NK-92 (cell line): ENCODE measurements at regions not wholly inside any gene's neighbourhood (a gene's known extent, or its start where the extent isn't known, plus 50 kb on each side); places are given as distances from the start of the nearest gene placed in this dataset.

Experiments
- DNase-seq: peaks from one replicate; lab custom pipeline; 2025; ENCODE audit not compliant: unreplicated experiment; lab: John Stamatoyannopoulos, UW

DNA sequence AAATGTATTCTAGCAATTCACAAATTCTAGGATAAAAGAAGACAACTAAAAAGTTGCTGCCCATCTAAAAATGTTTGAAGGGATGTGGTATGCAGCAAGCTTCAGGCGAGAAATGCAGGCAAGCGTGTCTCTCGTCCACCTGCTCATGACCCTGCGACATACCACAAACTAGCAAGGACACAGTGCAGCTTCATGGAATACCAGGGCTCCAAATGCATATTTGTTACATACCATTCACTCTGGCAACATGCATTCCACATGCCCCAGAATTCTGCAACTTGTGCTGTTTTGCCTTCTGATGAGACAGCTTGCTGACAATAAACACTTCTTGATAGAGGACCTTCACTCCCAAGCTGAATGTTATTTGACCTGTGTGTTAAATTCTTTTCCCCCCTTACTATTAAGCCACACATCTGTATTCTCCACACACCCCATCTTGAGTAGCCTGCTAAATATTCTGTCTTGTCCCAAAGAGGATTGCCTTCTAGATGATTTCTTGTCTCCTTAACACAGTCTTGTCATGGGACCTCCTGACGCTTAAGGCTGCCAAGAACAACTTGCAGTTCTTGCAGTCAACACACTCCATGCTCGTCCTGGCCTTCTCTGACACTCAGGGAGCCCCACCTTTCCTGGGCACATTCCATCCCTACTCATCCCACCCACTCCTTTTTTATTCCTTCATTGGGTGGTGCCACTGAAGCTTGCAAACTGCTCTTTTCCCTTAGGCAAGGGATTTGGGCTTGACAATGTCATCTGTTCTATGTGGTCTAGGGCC lies 340.5 kb downstream of the PIK3R1 start:
- no peak for DNase-seq

DNA sequence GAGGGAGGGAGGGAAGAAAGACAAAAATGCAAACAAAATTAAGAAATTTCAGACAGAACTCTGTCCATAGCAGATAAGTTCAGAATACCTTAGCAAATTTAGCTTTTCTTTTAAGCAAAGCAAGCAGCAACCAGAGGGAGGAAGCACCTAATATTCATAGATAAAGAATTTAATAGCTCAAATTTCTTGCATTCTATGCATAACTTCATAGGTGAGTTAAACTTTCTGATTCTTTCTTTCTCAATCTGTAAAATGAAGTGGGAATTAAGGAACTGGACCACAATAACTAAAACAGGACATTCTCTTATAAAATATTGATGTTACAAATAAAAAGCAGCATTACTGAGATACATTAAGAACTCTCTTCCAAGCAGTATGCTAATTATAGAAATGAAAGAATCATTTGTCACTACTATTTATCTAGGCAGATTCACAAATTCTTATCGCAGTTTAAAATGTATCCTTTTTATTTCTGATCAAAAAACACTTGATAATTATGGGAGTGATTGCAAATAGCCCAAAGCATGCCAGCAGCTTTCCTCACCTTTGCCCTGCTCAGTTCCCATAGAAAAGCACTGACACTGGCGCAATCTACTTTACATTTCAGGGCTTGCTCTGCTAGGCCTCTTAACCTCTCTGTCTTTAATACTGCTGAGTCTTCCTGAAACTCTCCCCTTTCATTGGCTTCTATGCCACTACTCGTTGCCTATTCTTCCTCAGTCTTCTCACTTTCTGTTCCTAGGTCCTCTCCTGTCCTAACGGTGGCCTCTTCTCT lies 341.8 kb downstream of the PIK3R1 start:
- DNase-seq = no peak

DNA sequence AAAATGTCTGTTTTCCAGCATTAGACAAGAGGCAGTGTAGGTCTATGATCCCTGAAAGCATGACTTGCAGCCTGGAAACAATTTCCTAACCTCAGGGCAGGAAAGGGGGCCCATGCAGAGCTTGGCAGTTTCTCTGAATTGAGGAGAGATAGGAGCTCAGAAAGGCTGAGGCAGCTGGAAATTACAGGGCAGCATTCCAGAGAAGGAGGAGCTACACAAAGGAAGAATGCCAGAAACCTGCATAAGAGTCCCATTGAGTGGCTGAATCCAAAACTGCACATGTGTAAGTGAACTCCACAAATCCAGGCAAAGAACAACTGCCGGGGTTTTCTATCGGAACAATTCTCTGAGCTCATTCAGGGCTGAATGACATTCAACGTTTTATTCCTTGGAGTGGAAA lies 346.8 kb downstream of the PIK3R1 start:
- DNase-seq = no peak

DNA sequence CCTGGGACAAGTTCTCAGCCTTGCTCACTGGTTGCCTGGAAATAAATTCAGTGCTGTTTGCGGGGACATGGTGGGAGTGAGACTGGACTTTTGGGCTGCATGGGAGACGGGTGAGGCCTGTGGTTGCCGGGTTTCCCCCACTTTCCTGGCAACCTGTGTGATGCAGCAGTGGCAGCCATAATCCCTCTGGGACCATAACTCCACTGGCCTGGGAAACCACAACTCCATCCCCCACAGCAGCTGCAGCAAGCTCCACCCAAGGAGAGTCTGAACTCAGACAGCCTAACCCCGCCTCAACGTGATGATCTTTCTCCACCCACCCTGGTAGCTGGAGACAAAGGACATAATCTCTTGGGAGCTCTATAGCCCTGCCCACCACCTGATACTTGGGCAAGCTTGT lies 349.9 kb downstream of the PIK3R1 start:
- DNase-seq = no peak

DNA sequence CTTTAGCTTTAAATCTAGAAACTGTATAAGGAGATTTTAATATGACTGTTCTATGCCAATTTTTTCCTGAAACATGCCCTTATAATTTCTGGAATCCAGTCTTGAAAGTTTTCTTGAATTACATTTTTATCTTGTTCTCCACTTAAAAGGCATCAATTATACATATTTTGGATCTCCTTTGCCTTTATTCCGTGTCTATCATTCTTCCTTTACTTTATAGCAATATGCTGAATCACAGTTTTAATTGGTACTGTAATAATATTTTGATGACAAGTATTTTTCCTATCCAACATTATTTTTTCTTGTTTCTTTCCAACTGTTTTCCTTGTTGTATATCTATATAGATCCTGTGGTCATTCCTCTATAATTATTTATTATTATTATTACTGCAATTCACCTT lies 361.2 kb downstream of the PIK3R1 start:
- no peak for DNase-seq

DNA sequence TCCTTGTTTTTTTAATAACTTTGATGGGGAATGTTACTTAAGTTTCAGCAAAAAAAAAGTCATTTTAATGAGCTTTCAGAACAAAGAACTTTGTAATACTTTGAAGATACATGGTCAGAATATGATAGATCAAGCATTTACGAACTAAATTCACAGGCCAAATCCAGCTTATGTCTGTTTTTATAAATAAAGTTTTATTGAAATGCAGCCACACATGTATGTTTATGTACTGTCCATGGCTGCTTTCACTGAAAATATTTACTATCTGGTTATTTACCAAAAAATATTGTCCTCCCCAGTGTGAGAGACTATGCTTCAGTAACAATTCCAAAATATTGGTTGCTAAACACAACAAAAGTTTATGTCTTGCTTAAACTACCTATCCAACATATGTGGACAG lies 366.7 kb downstream of the PIK3R1 start:
- DNase-seq = no peak

DNA sequence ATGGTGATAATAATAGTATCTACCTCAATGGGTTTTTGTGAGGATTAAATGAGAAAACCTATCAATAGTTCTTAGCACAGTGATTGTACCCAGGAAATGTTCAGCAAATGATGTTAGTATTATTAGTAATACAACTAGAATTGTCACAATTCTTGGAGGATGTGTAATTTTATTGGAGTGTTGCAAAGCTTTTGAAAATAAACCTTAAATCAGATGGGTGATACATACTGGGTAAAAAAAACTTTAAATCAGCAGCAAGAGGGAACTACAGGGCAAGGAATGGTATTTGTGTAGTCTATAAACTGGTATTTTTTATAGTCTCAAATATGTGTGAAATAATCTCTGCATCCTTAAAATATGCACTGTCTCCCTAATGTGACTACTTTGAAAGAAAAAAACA lies 371.6 kb downstream of the PIK3R1 start:
- no peak for DNase-seq

DNA sequence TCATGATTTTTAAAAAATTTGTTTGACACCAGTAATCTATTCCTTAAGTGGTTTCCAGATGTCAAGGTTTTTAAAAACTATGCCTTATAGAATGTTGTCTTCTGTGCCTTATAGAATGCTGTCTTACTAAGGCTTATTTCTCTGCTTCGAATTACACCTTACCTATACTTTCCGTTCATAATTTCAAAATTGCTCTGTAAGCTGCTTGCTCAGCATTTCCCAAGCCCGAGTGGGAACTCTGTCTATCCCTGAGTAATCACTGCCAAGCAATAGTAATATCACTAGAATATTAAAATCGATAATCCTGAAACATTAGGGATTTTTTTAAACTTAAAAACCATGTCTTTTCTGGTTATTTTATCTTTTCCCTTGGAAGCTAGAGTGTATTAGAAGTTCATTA lies 376.3 kb downstream of the PIK3R1 start:
- no peak for DNase-seq

DNA sequence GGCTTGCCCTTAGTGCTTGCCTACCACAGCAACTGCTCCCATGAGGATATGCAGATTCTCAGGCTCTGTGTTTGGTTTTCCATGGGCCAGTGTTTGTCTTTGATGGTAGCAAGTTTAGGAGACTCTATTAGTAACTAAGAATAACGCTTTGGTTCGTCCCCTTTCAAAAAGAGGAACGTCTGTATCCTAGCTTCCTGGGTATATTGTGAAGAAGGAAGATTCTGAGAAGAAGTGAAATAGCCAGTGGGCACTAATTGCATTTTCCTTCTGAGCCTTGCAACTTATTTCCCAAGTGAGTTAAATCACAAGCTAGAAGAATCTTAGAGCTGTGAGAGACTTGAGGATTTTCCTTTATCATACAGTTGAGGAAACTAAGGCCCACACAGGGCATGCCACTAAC lies 376.8 kb downstream of the PIK3R1 start:
- DNase-seq = no peak

DNA sequence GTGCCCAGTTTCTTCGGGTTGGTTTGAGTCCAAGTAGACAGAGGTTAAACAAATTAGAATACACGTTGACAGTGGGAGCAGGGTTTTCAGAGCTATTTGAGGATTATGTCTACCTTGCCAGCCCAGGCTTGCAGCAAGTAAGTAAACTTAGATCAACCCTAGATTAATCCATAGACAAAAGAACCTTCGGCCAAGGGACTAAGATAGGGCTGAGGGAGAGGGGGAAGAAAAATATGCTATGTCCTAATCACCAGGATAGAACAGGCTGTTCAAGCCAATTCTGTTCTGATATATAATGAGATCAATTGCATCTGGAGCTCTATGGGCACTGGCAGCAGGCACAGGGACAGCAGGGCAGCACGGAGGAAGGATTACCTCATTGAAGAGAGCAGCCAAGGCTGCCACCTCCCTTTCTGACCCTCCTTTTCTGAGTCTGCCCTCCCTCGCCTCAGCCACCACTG lies 377.7 kb downstream of the PIK3R1 start:
- DNase-seq = no peak

DNA sequence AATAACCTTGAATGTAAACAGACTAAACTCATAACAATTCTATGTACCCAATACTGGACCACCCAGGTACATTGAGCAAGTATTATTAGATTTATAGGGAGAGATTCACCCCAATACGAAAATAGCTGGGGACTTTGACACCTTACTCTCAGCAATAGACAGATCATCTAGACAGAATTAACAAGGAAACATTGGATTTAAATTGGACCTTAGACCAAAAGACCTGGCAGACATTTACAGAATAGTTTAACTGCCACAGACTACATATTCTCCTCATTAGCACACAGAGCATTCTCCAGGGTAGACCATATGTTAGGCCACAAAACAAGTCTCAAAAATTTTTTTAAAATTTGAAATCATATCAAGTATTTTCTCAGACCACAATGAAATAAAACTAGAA lies 397.4 kb downstream of the PIK3R1 start:
- no peak for DNase-seq

DNA sequence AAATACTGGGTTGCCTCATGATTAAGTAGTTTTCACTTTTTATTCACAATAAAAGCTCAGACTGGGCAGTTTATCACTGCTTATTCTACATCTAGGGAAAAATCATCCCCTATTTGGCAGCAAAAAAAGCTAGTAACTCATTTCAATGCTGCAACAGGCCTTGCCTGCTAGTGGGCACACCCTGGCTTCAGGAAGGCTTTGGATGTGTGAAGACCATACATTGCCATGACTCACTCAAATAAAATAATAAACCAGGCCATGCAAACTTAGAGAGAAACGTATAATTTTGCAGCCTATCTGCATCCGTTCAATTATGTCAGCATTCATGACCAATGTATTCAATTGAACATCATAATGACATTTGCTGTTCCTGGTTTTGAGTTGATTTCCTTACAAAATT lies 402.9 kb downstream of the PIK3R1 start:
- DNase-seq = no peak

DNA sequence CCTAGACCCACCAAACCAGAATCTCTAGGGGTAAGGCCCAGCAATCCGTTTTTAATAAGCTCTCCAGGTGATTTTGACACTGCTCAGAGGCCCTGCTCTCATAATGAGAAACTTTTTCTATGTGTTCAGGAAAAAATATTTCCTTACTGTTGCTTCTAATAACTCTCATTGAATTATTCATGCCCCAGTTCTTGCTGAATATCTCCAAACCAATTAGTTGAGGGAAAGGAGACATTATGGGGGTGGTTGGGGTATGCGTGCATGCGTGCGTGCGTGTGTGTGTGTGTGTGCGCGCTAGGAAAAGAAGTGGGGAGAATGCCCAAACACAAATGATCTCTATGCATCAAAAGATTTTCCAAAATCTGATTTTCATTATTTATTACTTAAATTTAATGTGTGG lies 411.4 kb downstream of the PIK3R1 start:
- no peak for DNase-seq

DNA sequence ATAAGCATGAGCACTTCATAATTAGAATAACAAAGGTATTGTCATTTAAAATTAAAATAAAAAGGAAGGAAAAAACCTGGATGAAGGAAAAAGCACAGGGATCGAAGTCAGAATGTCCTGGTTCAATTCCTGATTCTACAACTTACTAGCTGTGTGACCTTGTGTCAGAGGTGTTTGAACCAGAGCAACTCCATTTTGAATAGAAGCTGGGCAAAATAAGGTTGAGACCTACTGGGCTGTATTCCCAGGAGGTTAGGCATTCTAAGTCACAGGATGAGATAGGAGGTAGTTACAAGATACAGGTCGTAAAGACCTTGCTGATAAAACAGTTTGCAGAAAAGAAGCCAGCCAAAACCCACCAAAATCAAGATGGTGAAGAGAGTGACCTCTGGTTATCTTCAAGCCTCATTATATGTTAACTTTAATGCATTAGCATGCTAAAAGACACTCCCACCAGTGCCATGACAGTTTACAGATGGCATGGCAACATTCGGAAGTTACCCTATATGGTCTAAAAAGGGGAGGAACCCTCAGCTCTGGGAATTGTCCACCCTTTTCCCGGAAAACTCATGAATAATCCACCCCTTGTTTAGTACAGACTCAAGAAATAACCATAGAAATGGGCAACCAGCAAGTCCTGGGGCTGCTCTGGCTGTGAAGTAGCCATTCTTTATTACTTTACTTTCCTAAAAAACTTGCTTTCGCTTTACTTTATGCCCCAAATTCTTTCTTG lies 412.7 kb downstream of the PIK3R1 start:
- DNase-seq = no peak

DNA sequence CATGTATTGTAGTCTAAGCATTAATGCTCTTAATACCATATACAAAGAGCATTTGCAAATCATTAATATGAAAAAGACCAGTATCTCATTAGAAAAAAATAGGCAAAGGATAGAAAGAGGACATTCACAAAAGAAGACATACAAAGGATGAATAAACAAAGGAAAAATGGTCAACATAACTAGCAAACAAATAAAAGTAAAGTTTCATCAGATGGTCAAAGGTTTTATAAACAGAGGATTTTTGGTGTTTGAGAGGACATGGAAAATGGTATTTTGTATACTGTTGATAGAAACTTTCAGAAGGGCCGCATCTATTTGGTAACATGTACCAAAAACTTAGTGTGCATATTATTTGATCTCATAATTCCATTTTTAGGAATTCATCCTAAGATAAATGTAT lies 414.8 kb downstream of the PIK3R1 start:
- no peak for DNase-seq

DNA sequence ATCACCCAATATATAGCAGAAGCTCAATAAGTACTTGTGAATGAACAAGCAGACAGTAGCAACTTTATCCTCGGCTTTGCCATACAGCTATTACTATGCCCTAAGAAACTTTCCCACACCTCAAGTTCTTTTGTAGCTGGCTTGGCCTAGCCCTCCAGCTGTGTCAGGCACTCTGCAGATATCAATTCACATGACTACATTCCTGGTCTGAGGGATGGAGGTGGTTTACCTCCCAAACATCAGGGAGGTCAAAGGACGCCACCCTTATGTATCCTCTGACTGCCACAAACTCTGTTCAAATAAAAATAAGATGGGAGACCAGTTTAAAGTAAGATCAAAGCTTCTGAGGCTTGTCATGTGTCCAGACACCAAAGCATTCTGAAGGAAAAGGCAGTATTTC lies 416.3 kb downstream of the PIK3R1 start:
- DNase-seq = no peak

DNA sequence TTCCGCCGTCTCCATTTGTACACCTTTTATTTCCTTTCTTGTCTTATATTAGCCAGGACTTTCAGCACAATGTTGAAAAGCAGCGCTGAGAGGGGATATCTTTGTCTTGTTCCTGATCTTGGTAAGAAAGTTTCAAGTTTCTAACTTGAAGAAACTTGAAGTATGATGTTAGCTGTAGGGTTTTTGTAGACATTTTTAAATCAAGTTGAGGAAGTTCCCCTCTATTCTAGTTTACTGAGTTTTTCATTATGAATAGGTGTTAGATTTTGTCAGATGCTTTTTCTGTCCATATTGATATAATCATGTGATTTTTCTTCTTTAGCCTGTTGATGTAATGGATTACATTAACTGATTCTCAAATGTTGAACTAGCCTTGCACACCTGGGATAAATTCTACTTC lies 425.7 kb downstream of the PIK3R1 start:
- DNase-seq = no peak

DNA sequence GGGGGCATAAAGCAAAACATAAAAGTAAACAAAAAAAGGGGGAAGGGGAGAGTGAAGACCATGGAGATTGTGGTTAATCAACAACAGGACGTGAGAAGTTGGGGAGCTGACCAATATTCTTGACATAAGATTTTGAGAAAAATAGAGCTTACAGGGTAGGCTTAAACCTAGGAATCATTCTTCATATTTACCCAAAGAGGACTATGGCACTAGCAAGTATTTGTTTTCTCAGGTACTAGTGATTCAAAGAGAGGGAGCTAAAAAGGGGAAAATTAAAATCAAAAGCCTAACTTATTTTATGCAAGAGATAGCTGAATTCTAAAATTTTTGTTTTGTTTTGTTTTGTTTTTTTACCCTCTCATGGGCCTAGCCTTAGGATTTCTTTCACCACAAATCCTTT lies 427.5 kb downstream of the PIK3R1 start:
- no peak for DNase-seq

DNA sequence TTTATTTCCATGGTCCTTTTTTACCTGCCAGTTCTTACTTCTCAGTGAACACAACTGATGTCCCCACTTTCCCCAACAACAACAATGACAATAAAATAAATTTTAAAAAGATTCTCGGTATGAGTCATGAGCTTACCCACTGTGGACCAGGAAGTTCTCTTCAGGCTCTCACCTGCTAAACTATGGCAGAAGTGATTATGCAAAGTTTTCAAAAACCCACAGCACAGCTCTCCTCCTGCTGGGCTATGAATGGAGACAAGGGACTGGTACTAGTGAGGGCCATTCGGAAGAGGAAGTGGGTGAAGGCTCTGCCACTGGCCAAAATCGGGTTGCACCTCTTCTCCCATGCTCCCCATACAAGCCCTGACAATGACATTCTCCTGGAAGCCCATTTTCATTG lies 429.4 kb downstream of the PIK3R1 start:
- no peak for DNase-seq

DNA sequence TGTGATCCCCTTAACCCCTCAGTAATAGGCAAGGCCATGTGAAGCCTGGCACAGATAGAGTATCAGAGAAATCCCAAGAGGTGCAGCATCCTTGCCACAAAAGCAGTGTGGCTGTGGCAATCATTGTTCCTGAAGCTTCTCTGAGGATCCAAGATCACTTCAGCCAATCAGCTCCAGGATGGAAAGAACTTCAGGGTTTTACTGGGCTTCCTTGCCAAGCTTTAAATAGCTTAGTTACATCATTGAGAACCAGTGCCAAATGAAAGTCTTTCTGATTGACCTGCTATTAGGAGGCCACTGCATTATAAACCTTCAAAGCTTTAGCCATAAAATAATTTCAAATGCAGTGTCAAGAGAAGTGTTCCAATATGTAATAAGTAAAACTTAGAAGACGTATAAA lies 430.6 kb downstream of the PIK3R1 start:
- DNase-seq = no peak

DNA sequence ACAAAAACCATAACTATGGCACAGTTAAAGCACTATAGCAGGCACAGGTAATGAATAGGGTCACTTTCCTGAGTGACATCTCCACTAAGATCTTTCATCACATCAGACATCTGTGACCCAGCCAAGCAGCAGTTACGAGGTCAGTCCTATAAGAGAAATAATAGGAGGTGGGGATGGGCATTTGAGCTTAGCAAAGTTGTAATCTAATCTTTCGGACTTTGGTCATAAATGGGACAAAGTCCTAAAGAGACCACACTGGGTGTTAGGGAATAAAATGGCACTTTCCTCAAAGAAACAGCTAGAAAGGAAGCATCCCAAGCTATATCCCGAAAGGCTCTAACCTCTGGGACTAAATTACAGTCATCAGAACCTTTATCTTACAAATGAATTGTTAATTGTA lies 432.2 kb downstream of the PIK3R1 start:
- no peak for DNase-seq
